H1 (cell line): ENCODE measurements at regions not wholly inside any gene's neighbourhood (a gene's known extent, or its start where the extent isn't known, plus 50 kb on each side); places are given as distances from the start of the nearest gene placed in this dataset.

ENCODE experiments used
- CTCF ChIA-PET: fragments of 300-600 bp; sonication (Branson Sonifier 250); formaldehyde crosslinking; loops from one replicate; lab custom pipeline; 2021; ENCODE audit not compliant: partially characterized antibody; lab: Charles Lee
- POLR2A ChIA-PET: fragments of 300-600 bp; sonication (Branson Sonifier 250); formaldehyde crosslinking; loops from one replicate; lab custom pipeline; 2021; ENCODE audit warnings: inconsistent platforms; ENCODE audit not compliant: partially characterized antibody; lab: Charles Lee
- DNase-seq, 2 experiments: peaks; one replicate each; pipeline versions ENCODE4 v3.0.0 to v3.0.0-alpha.2; 2010 to 2022; ENCODE audit warnings: low spot score in 2 of 2, low read depth in 1 of 2, mixed read lengths in 1 of 2
- FAIRE-seq: peaks from 2 replicates; lab custom pipeline; 2011; peaks lifted over from hg19 to GRCh38; lab: Jason Lieb, UNC
- H2AFZ ChIP-seq: 2 replicates; pipeline ENCODE4 v1.8.1; 2012; ENCODE audit warnings: low read length, inconsistent platforms
- H2AK5ac ChIP-seq: 2 replicates; pipeline ENCODE4 v1.6.1; 2013; ENCODE audit warnings: low read depth, low read length
- H2BK120ac ChIP-seq: replicated peaks from 2 replicates; pipeline ENCODE3; 2013; ENCODE audit warnings: low read depth, low read length, inconsistent platforms
- H2BK12ac ChIP-seq: 2 replicates; pipeline ENCODE4 v1.6.1; 2013; ENCODE audit warnings: low read depth, low read length
- H2BK15ac ChIP-seq: 2 replicates; pipeline ENCODE4 v1.6.1; 2013; ENCODE audit warnings: low read length
- H2BK20ac ChIP-seq: 2 replicates; pipeline ENCODE4 v1.6.1; 2013; ENCODE audit warnings: low read length
- H2BK5ac ChIP-seq: 2 replicates; pipeline ENCODE4 v1.6.1; 2013; ENCODE audit warnings: low read depth, low read length
- H3K14ac ChIP-seq: 2 replicates; pipeline ENCODE4 v1.6.1; 2013; ENCODE audit warnings: inconsistent platforms; ENCODE audit not compliant: insufficient read length
- H3K18ac ChIP-seq: 2 replicates; pipeline ENCODE4 v1.6.1; 2013; ENCODE audit warnings: low read length; ENCODE audit errors: extremely low read depth
- H3K23ac ChIP-seq: 2 replicates; pipeline ENCODE4 v1.6.1; 2013; ENCODE audit warnings: inconsistent platforms; ENCODE audit not compliant: insufficient read length
- H3K23me2 ChIP-seq: 2 replicates; pipeline ENCODE4 v1.6.1; 2013; ENCODE audit warnings: low read depth, low read length
- H3K27ac ChIP-seq: 2 replicates; pipeline ENCODE4 v1.6.1; 2011; ENCODE audit warnings: low read depth, low read length, inconsistent platforms
- H3K27me3 ChIP-seq, 4 experiments: replicated peaks in 1 of 4; 1 replicate in 1 of 4; 2 replicates in 3 of 4; pipeline versions ENCODE4 v1.6.1 to v1.8.1; 2011 to 2013; ENCODE audit warnings: low read length in 3 of 4, mild to moderate bottlenecking in 3 of 4, inconsistent platforms in 2 of 4, mixed read lengths in 2 of 4, moderate library complexity in 1 of 4; ENCODE audit not compliant: control insufficient read depth in 3 of 4, insufficient read depth in 3 of 4; ENCODE audit errors: extremely low read depth in 1 of 4
- H3K36me3 ChIP-seq, 4 experiments: 2 replicates each; pipeline versions ENCODE4 v1.6.1 to v1.8.1; 2011 to 2013; ENCODE audit warnings: mild to moderate bottlenecking in 4 of 4, low read length in 3 of 4, moderate library complexity in 2 of 4, control low read depth in 1 of 4, inconsistent platforms in 1 of 4; ENCODE audit not compliant: insufficient read depth in 4 of 4, control insufficient read depth in 2 of 4
- H3K4ac ChIP-seq: replicated peaks from 2 replicates; pipeline ENCODE3; 2013; ENCODE audit warnings: low read length, low read depth, mixed read lengths, inconsistent platforms; ENCODE audit not compliant: insufficient read length
- H3K4me1 ChIP-seq, 4 experiments: replicated peaks in 1 of 4; 1 replicate in 1 of 4; 2 replicates in 3 of 4; pipeline versions ENCODE4 v1.6.1 to v1.8.1; 2011 to 2013; ENCODE audit warnings: low read length in 3 of 4, inconsistent platforms in 2 of 4, mixed read lengths in 1 of 4; ENCODE audit not compliant: insufficient read depth in 4 of 4, control insufficient read depth in 3 of 4
- H3K4me2 ChIP-seq, 2 experiments: 2 replicates each; pipeline versions ENCODE4 v1.6.1 to v1.8.1; 2011 to 2013; ENCODE audit warnings: low read depth in 2 of 2, low read length in 2 of 2, control low read depth in 1 of 2, inconsistent platforms in 1 of 2, mild to moderate bottlenecking in 1 of 2; ENCODE audit not compliant: insufficient read depth in 1 of 2
- H3K4me3 ChIP-seq, 4 experiments: fragments of 200-600, 300-600 bp in 1 of 4; sonication (generic), shearing (Covaris generic), sonication (Bioruptor Twin) in 1 of 4; 2 replicates each; pipeline versions ENCODE4 v1.5.1 to v1.8.1; 2011 to 2016; ENCODE audit warnings: low read length in 4 of 4, low read depth in 3 of 4, control low read depth in 2 of 4, inconsistent platforms in 2 of 4, mild to moderate bottlenecking in 2 of 4, mixed read lengths in 1 of 4, moderate library complexity in 1 of 4; ENCODE audit not compliant: insufficient read depth in 2 of 4; ENCODE audit errors: extremely low read depth in 1 of 4
- H3K56ac ChIP-seq: replicated peaks from 2 replicates; pipeline ENCODE3; 2013; ENCODE audit warnings: low read depth, mild to moderate bottlenecking, mixed read lengths, low read length, inconsistent platforms; ENCODE audit not compliant: insufficient read length
- H3K79me1 ChIP-seq: 2 replicates; pipeline ENCODE4 v1.6.1; 2013; ENCODE audit warnings: low read depth, low read length, control low read depth
- H3K79me2 ChIP-seq, 2 experiments: 2 replicates each; pipeline versions ENCODE4 v1.6.1 to v1.8.1; 2012 to 2013; ENCODE audit warnings: low read length in 2 of 2, mild to moderate bottlenecking in 2 of 2, inconsistent platforms in 1 of 2; ENCODE audit not compliant: insufficient read depth in 2 of 2, control insufficient read depth in 1 of 2
- H3K9ac ChIP-seq, 4 experiments: replicated peaks in 1 of 4; 1 replicate in 1 of 4; 2 replicates in 3 of 4; pipeline versions ENCODE4 v1.6.1 to v1.8.1; 2011 to 2013; ENCODE audit warnings: low read depth in 3 of 4, low read length in 3 of 4, control low read depth in 2 of 4, mild to moderate bottlenecking in 2 of 4, moderate library complexity in 2 of 4, inconsistent platforms in 1 of 4; ENCODE audit errors: extremely low read depth in 1 of 4
- H3K9me3 ChIP-seq, 2 experiments: 2 replicates each; pipeline versions ENCODE4 v1.6.1 to v1.8.1; 2012 to 2013; ENCODE audit warnings: mild to moderate bottlenecking in 2 of 2, moderate library complexity in 2 of 2, control low read depth in 1 of 2, inconsistent platforms in 1 of 2, low read depth in 1 of 2, low read length in 1 of 2, mixed read lengths in 1 of 2; ENCODE audit not compliant: insufficient read depth in 2 of 2
- H4K20me1 ChIP-seq, 2 experiments: replicated peaks in 1 of 2; 2 replicates each; pipeline versions ENCODE3 to v1.8.1; 2011 to 2013; ENCODE audit warnings: inconsistent platforms in 2 of 2, low read length in 2 of 2, mild to moderate bottlenecking in 1 of 2; ENCODE audit not compliant: insufficient read depth in 2 of 2, control insufficient read depth in 1 of 2
- H4K5ac ChIP-seq: 2 replicates; pipeline ENCODE4 v1.6.1; 2013; ENCODE audit warnings: low read length, low read depth, mixed read lengths, inconsistent platforms; ENCODE audit not compliant: insufficient read length
- H4K8ac ChIP-seq: 2 replicates; pipeline ENCODE4 v1.8.0; 2013; ENCODE audit warnings: mild to moderate bottlenecking, moderate library complexity, low read length, inconsistent platforms; ENCODE audit not compliant: insufficient read depth; ENCODE audit errors: extremely low read depth
- H4K91ac ChIP-seq: replicated peaks from 2 replicates; pipeline ENCODE3; 2013; ENCODE audit warnings: low read length, mixed read lengths, inconsistent platforms; ENCODE audit not compliant: insufficient read length
- ATF2 ChIP-seq: IDR thresholded peaks from 2 replicates; pipeline ENCODE4 v1.6.1; 2012; ENCODE audit warnings: low read length, inconsistent platforms
- CREB1 ChIP-seq: IDR thresholded peaks from 2 replicates; pipeline ENCODE4 v1.6.1; 2012; ENCODE audit warnings: inconsistent platforms
- GABPA ChIP-seq: IDR thresholded peaks from 2 replicates; pipeline ENCODE4 v1.6.1; 2011; ENCODE audit warnings: mild to moderate bottlenecking, low read length, moderate library complexity, borderline replicate concordance; ENCODE audit not compliant: insufficient read depth
- GTF2F1 ChIP-seq: IDR thresholded peaks from 2 replicates; pipeline ENCODE4 v1.6.1; 2012; ENCODE audit warnings: low read depth, low read length, improper control_type of control experiment, borderline replicate concordance
- HDAC6 ChIP-seq: IDR thresholded peaks from one replicate; pipeline ENCODE4 v1.7.1; 2012; ENCODE audit warnings: low read depth, mild to moderate bottlenecking, inconsistent platforms, low read length, moderate library complexity
- NANOG ChIP-seq: IDR thresholded peaks from 2 replicates; pipeline ENCODE4 v1.6.1; 2011; ENCODE audit warnings: low read length, low read depth, mild to moderate bottlenecking, inconsistent platforms; ENCODE audit not compliant: insufficient read depth, poor library complexity, severe bottlenecking
- RNF2 ChIP-seq: fragments of 200-900, 300-1000 bp; sonication (generic); IDR thresholded peaks from 2 replicates; pipeline ENCODE4 v1.7.1; 2016; ENCODE audit warnings: borderline replicate concordance, low read depth, mild to moderate bottlenecking, antibody characterized with exemption, low read length; ENCODE audit not compliant: poor library complexity, severe bottlenecking; ENCODE audit errors: missing control alignments
- TEAD4 ChIP-seq: IDR thresholded peaks from 2 replicates; pipeline ENCODE4 v1.6.1; 2012; ENCODE audit warnings: low read depth, low read length, inconsistent platforms, mixed read lengths
- WGBS, 2 experiments: shearing (Covaris generic) in 1 of 2; methylation state at CpG; one replicate each; pipeline versions ENCODE4 v1.1.6 to v1.1.7; 2013 to 2015; ENCODE audit warnings: low lambda C conversion rate in 2 of 2, mixed read lengths in 2 of 2, inconsistent platforms in 1 of 2, low coverage in 1 of 2, missing lambda C conversion rate in 1 of 2; ENCODE audit not compliant: insufficient replicate concordance in 2 of 2, insufficient coverage in 1 of 2, insufficient read length in 1 of 2; ENCODE audit errors: extremely low coverage in 1 of 2, missing lambda C conversion rate in 1 of 2; 5-methylcytosine and 5-hydroxymethylcytosine counted together

GRCh38 chr12:28032811-28033537 lies 60.4 kb upstream of the PTHLH start:
- 95% methylated on average over 4 of the region's 4 CpGs; no CpG with 5 or more reads in 1 of the 2 experiments for WGBS, 2 experiments
- Histone ChIP-seq H2AFZ (no peak overlapping the region), H4K91ac (no peak overlapping the region), H3K79me2 (no peaks in the 10 kb centered on the region), H3K27me3 (no peaks in the 10 kb centered on the region), H3K4me1 (no peaks in the 10 kb centered on the region), H3K4me2 (no peak overlapping the region), H2BK120ac (no peak overlapping the region), H3K27ac (no peak overlapping the region), H3K56ac (no peak overlapping the region), H3K23me2 (no peaks in the 10 kb centered on the region), H3K18ac (no peak overlapping the region), H2BK20ac (no peak overlapping the region), H3K79me1 (no peaks in the 10 kb centered on the region), H3K9ac (no peak overlapping the region), H3K36me3 (no peaks in the 10 kb centered on the region), H3K4ac (no peak overlapping the region), H2BK15ac (no peak overlapping the region), H2AK5ac (no peak overlapping the region), H4K8ac (no peak overlapping the region), H4K5ac (no peak overlapping the region), H2BK12ac (no peak overlapping the region), H3K9me3 (no peaks in the 10 kb centered on the region), H4K20me1 (no peaks in the 10 kb centered on the region), H2BK5ac (no peak overlapping the region), H3K4me3 (no peak overlapping the region), H3K23ac (no peak overlapping the region), H3K14ac (no peak overlapping the region)
- ChIA-PET POLR2A (no interaction called here), CTCF (no interaction called here)
- FAIRE-seq = no peak
- no peak for DNase-seq
- TF ChIP-seq CREB1 = no peak
- TF ChIP-seq GABPA = no peak
- no peak for TF ChIP-seq TEAD4
- TF ChIP-seq RNF2 = no peak
- no peak for TF ChIP-seq ATF2
- no peak for TF ChIP-seq NANOG
- TF ChIP-seq GTF2F1 = no peak
- no peak for TF ChIP-seq HDAC6
